ENCODE measurements at regions not wholly inside any gene's neighbourhood (a gene's known extent, or its start where the extent isn't known, plus 50 kb on each side); places are given as distances from the start of the nearest gene placed in this dataset.
"Not testable (repeated sequence)": the region's sequence is repeated elsewhere in the genome, so short reads cannot be mapped to it uniquely, and the experiment has no call there.

GRCh38 chr4:9110700-9111099 is 59.5 kb upstream of the FAM90A26 start:
- not testable (repeated sequence) for H3K27ac ChIP-seq; H3K9me3 ChIP-seq; H3K4me3 ChIP-seq (ENCODE audit: low read depth in 1 of 2, low read length in 1 of 2); H3K27me3 ChIP-seq; H3K4me1 ChIP-seq (ENCODE audit: control insufficient read depth in 1 of 2, insufficient read depth in 1 of 2, low read depth in 1 of 2, low read length in 1 of 2); H3K36me3 ChIP-seq

DNA sequence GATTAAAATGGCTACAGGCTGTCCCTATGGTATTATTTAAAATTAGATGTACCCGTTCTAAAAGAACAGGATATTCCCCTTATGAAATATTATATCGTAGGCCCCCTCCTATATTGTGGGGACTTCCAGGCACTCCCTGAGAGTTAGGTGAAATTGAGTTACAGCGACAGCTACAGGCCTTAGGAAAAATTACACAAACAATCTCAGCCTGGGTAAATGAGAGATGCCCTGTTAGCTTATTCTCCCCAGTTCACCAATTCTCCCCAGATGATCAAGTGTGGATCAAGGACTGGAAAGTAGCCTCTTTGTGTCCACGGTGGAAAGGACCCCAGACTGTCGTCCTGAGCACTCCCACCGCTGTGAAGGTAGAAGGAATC is 67.1 kb upstream of the FAM90A26 start:
- not testable (repeated sequence) for H3K36me3 ChIP-seq; H3K4me1 ChIP-seq (ENCODE audit: control insufficient read depth in 1 of 2, insufficient read depth in 1 of 2, low read depth in 1 of 2, low read length in 1 of 2); H3K27ac ChIP-seq; H3K4me3 ChIP-seq (ENCODE audit: low read depth in 1 of 2, low read length in 1 of 2); H3K27me3 ChIP-seq; H3K9me3 ChIP-seq

DNA sequence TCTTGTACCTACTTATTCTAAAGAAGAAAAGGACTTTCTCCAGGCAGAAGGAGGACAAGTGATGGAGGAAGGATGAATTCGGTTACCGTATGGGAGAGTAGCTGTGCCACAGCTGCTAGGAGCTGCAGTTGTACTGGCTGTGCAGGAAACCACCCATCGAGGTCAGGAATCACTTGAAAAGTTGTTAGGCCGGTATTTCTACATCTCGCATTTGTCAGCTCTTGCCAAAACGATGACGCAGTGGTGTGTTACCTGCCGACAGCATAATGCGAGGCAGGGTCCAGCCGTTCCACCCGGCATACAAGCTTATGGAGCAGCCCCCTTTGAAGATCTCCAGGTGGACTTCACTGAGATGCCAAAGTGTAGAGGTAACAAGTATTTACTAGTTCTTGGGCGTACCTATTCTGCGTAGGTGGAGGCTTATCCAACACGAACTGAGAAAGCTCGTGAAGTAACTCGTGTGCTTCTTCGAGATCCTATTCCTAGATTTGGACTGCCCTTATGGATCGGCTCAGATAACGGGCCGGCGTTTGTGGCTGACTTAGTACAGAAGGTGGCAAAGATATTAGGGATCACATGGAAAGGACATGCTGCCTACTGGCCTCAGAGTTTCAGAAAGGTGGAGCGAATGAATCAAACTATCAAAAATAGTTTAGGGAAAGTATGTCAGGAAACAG is 67.6 kb upstream of the FAM90A26 start:
- not testable (repeated sequence) for H3K36me3 ChIP-seq; H3K9me3 ChIP-seq; H3K27ac ChIP-seq; H3K27me3 ChIP-seq; H3K4me3 ChIP-seq (ENCODE audit: low read depth in 1 of 2, low read length in 1 of 2); H3K4me1 ChIP-seq (ENCODE audit: control insufficient read depth in 1 of 2, insufficient read depth in 1 of 2, low read depth in 1 of 2, low read length in 1 of 2)

- H3K27ac ChIP-seq; H3K36me3 ChIP-seq; H3K4me3 ChIP-seq (ENCODE audit: low read depth in 1 of 2, low read length in 1 of 2); H3K4me1 ChIP-seq (ENCODE audit: control insufficient read depth in 1 of 2, insufficient read depth in 1 of 2, low read depth in 1 of 2, low read length in 1 of 2); H3K27me3 ChIP-seq; H3K9me3 ChIP-seq: not testable (repeated sequence)
Measured at GRCh38 chr4:9096330-9096729, 73.9 kb upstream of the FAM90A26 start.

- H3K4me1 ChIP-seq (ENCODE audit: control insufficient read depth in 1 of 2, insufficient read depth in 1 of 2, low read depth in 1 of 2, low read length in 1 of 2); H3K4me3 ChIP-seq (ENCODE audit: low read depth in 1 of 2, low read length in 1 of 2); H3K27me3 ChIP-seq; H3K27ac ChIP-seq; H3K9me3 ChIP-seq; H3K36me3 ChIP-seq: not testable (repeated sequence)
Measured at GRCh38 chr4:9078796-9079195, 91.4 kb upstream of the FAM90A26 start.

- not testable (repeated sequence) for H3K4me1 ChIP-seq (ENCODE audit: control insufficient read depth in 1 of 2, insufficient read depth in 1 of 2, low read depth in 1 of 2, low read length in 1 of 2); H3K27me3 ChIP-seq; H3K4me3 ChIP-seq (ENCODE audit: low read depth in 1 of 2, low read length in 1 of 2); H3K36me3 ChIP-seq; H3K27ac ChIP-seq; H3K9me3 ChIP-seq
Measured at GRCh38 chr4:9076974-9077373, 93.2 kb upstream of the FAM90A26 start.

GRCh38 chr4:9076486-9076885 is 93.7 kb upstream of the FAM90A26 start:
- not testable (repeated sequence) for H3K27ac ChIP-seq; H3K27me3 ChIP-seq; H3K9me3 ChIP-seq; H3K4me1 ChIP-seq (ENCODE audit: control insufficient read depth in 1 of 2, insufficient read depth in 1 of 2, low read depth in 1 of 2, low read length in 1 of 2); H3K36me3 ChIP-seq; H3K4me3 ChIP-seq (ENCODE audit: low read depth in 1 of 2, low read length in 1 of 2)

DNA sequence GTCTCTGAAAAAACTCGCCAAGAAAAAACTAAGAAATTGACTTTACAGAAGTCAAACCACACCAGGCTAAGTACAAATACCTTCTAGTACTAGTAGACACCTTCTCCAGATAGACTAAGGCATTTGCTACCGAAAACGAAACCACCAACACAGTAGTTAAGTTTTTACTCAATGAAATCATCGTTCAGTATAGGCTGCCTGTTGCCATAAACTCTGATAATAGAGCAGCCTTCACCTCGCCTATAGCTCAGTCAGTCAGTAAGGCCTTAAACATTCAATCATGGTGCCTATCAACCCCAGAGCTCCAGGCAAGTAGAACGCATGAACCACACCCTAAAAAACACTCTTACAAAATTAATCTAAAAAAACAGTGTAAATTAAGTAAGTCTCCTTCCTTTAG is 96.8 kb upstream of the FAM90A26 start:
- not testable (repeated sequence) for H3K4me1 ChIP-seq (ENCODE audit: control insufficient read depth in 1 of 2, insufficient read depth in 1 of 2, low read depth in 1 of 2, low read length in 1 of 2); H3K36me3 ChIP-seq; H3K27me3 ChIP-seq; H3K9me3 ChIP-seq; H3K27ac ChIP-seq; H3K4me3 ChIP-seq (ENCODE audit: low read depth in 1 of 2, low read length in 1 of 2)

GRCh38 chr4:9072521-9073220 is 97.5 kb upstream of the FAM90A26 start:
- H3K27ac ChIP-seq; H3K27me3 ChIP-seq; H3K4me3 ChIP-seq (ENCODE audit: low read depth in 1 of 2, low read length in 1 of 2); H3K4me1 ChIP-seq (ENCODE audit: control insufficient read depth in 1 of 2, insufficient read depth in 1 of 2, low read depth in 1 of 2, low read length in 1 of 2); H3K36me3 ChIP-seq; H3K9me3 ChIP-seq: not testable (repeated sequence)

- not testable (repeated sequence) for H3K9me3 ChIP-seq; H3K4me3 ChIP-seq (ENCODE audit: low read depth in 1 of 2, low read length in 1 of 2); H3K36me3 ChIP-seq; H3K4me1 ChIP-seq (ENCODE audit: control insufficient read depth in 1 of 2, insufficient read depth in 1 of 2, low read depth in 1 of 2, low read length in 1 of 2); H3K27me3 ChIP-seq; H3K27ac ChIP-seq
Measured at GRCh38 chr4:9067923-9068322, 102.3 kb upstream of the FAM90A26 start.

GRCh38 chr4:9063612-9064011 is 106.6 kb upstream of the FAM90A26 start:
- H3K36me3 ChIP-seq; H3K4me3 ChIP-seq (ENCODE audit: low read depth in 1 of 2, low read length in 1 of 2); H3K27ac ChIP-seq; H3K9me3 ChIP-seq; H3K27me3 ChIP-seq; H3K4me1 ChIP-seq (ENCODE audit: control insufficient read depth in 1 of 2, insufficient read depth in 1 of 2, low read depth in 1 of 2, low read length in 1 of 2): not testable (repeated sequence)

- not testable (repeated sequence) for H3K9me3 ChIP-seq; H3K4me3 ChIP-seq (ENCODE audit: low read depth in 1 of 2, low read length in 1 of 2); H3K27me3 ChIP-seq; H3K27ac ChIP-seq; H3K4me1 ChIP-seq (ENCODE audit: control insufficient read depth in 1 of 2, insufficient read depth in 1 of 2, low read depth in 1 of 2, low read length in 1 of 2); H3K36me3 ChIP-seq
Measured at GRCh38 chr4:9024866-9025265, 145.3 kb upstream of the FAM90A26 start.

GRCh38 chr4:9009792-9010191 is 138.2 kb upstream of the HMX1 start:
- H3K27ac ChIP-seq; H3K4me3 ChIP-seq (ENCODE audit: low read depth in 1 of 2, low read length in 1 of 2); H3K9me3 ChIP-seq; H3K27me3 ChIP-seq; H3K36me3 ChIP-seq; H3K4me1 ChIP-seq (ENCODE audit: control insufficient read depth in 1 of 2, insufficient read depth in 1 of 2, low read depth in 1 of 2, low read length in 1 of 2): not testable (repeated sequence)

DNA sequence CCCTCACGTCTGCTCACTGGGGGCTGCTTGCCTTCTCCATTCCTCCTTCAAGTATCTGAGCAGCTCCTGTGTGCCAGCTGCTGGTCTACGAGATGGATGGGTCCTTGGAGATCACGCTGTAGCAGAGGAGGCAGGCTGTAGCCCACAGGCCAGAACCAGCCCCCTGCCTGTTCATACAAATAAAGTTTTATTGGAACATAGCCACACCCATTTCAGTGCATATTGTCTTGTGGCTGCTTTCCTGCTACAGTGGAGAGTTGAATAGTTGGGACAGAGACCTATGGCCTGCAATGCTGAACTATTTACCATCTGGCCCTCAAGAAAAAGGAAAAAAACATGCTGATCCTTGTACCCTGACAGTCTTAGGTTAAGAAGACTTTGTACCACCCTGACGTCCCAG is 136.8 kb upstream of the HMX1 start:
- H3K9me3 ChIP-seq; H3K4me1 ChIP-seq (ENCODE audit: control insufficient read depth in 1 of 2, insufficient read depth in 1 of 2, low read depth in 1 of 2, low read length in 1 of 2); H3K4me3 ChIP-seq (ENCODE audit: low read depth in 1 of 2, low read length in 1 of 2); H3K36me3 ChIP-seq; H3K27me3 ChIP-seq; H3K27ac ChIP-seq: not testable (repeated sequence)
